B cell (primary cell): ENCODE measurements at regions not wholly inside any gene's neighbourhood (a gene's known extent, or its start where the extent isn't known, plus 50 kb on each side); places are given as distances from the start of the nearest gene placed in this dataset.
A peak's percentile ranks its signal among the peaks of the same experiment; 100 is the strongest.

ENCODE experiments used
- ATAC-seq: fragments of 200-7000 bp; cut with Tn5 transposase; one replicate; pipeline ENCODE4 v1.10.0; 2021; ENCODE audit warnings: low read depth, mild to moderate bottlenecking, moderate number of reproducible peaks, moderate library complexity
- CTCF ChIA-PET: fragments of 350-600 bp; sonication (Branson Sonifier 250); formaldehyde crosslinking; loops from one replicate; lab custom pipeline; 2021; ENCODE audit warnings: antibody characterized with exemption, inconsistent platforms; lab: Charles Lee
- POLR2A ChIA-PET: fragments of 350-600 bp; sonication (Branson Sonifier 250); formaldehyde crosslinking; loops from one replicate; lab custom pipeline; 2021; ENCODE audit warnings: antibody characterized with exemption; lab: Charles Lee
- DNase-seq: peaks from one replicate; pipeline ENCODE4 v3.0.0; 2013
- H2AFZ ChIP-seq: 2 replicates; pipeline ENCODE4 v1.6.1; 2012; ENCODE audit warnings: mild to moderate bottlenecking, low read depth, low read length; ENCODE audit not compliant: insufficient read depth, poor library complexity, severe bottlenecking
- H3K27ac ChIP-seq, 2 donors: 1 replicate in 1 of 2; 2 replicates in 1 of 2; pipeline ENCODE4 v1.5.1; 2012 to 2013; ENCODE audit warnings: low read length in 2 of 2, mild to moderate bottlenecking in 2 of 2, moderate library complexity in 1 of 2
- H3K27me3 ChIP-seq, 4 experiments: fragments of 200-600 bp in 1 of 4; sonication (generic) in 1 of 4; replicated peaks in 1 of 4; 1 replicate in 2 of 4; 2 replicates in 2 of 4; pipeline versions ENCODE4 v1.6.1 to v1.7.0; 2013 to 2016; ENCODE audit warnings: low read length in 3 of 4, mild to moderate bottlenecking in 2 of 4, mixed read lengths in 1 of 4, moderate library complexity in 1 of 4; ENCODE audit not compliant: insufficient read depth in 4 of 4, control insufficient read depth in 3 of 4; ENCODE audit errors: control extremely low read depth in 1 of 4
- H3K36me3 ChIP-seq, 2 experiments: replicated peaks in 1 of 2; 1 replicate in 1 of 2; 2 replicates in 1 of 2; pipeline versions ENCODE4 v1.6.1 to v1.7.1; 2013; ENCODE audit warnings: low read length in 1 of 2; ENCODE audit not compliant: insufficient read depth in 2 of 2, control insufficient read depth in 1 of 2; ENCODE audit errors: control extremely low read depth in 1 of 2, extremely low read depth in 1 of 2
- H3K4me1 ChIP-seq, 2 donors: fragments of 200-600 bp in 1 of 2; sonication (generic) in 1 of 2; 1 replicate in 1 of 2; 2 replicates in 1 of 2; pipeline versions ENCODE4 v1.5.1 to v1.6.1; 2013 to 2017; ENCODE audit warnings: low read length in 2 of 2; ENCODE audit not compliant: control insufficient read depth in 2 of 2, insufficient read depth in 2 of 2
- H3K4me2 ChIP-seq: replicated peaks from 2 replicates; pipeline ENCODE3; 2012; ENCODE audit warnings: mild to moderate bottlenecking, low read depth, low read length; ENCODE audit not compliant: poor library complexity, severe bottlenecking
- H3K4me3 ChIP-seq, 5 experiments: fragments of 200-600 bp in 1 of 5; sonication (generic) in 1 of 5; 1 replicate in 3 of 5; 2 replicates in 2 of 5; pipeline versions ENCODE4 v1.5.1 to v1.7.0; 2011 to 2016; ENCODE audit warnings: low read length in 4 of 5, mild to moderate bottlenecking in 4 of 5, low read depth in 2 of 5, control low read depth in 1 of 5, moderate library complexity in 1 of 5; ENCODE audit not compliant: insufficient read depth in 1 of 5; ENCODE audit errors: control extremely low read depth in 1 of 5, extremely low read depth in 1 of 5
- H3K79me2 ChIP-seq: fragments of 200-600 bp; sonication (generic); one replicate; pipeline ENCODE4 v1.6.0; 2016; ENCODE audit warnings: low read length; ENCODE audit not compliant: control insufficient read depth, insufficient read depth
- H3K9ac ChIP-seq: fragments of 200-600 bp; sonication (generic); 2 replicates; pipeline ENCODE4 v1.6.1; 2017; ENCODE audit warnings: mild to moderate bottlenecking, low read length, moderate library complexity
- H3K9me3 ChIP-seq, 3 donors: one replicate each; pipeline versions ENCODE4 v1.6.1 to v1.7.1; 2013; ENCODE audit warnings: low read length in 2 of 3; ENCODE audit not compliant: control insufficient read depth in 2 of 3, insufficient read depth in 1 of 3; ENCODE audit errors: control extremely low read depth in 1 of 3
- H4K20me1 ChIP-seq: 2 replicates; pipeline ENCODE4 v1.6.0; 2012; ENCODE audit warnings: mild to moderate bottlenecking, low read length; ENCODE audit not compliant: insufficient read depth, control insufficient read depth, poor library complexity, severe bottlenecking
- H3K27ac Mint-ChIP-seq: one replicate; pipeline ENCODE4 v1.8.0; 2021; ENCODE audit warnings: mixed read lengths
- H3K27me3 Mint-ChIP-seq: one replicate; pipeline ENCODE4 v1.8.0; 2021; ENCODE audit warnings: mixed read lengths
- H3K4me1 Mint-ChIP-seq: one replicate; pipeline ENCODE4 v1.8.0; 2021; ENCODE audit warnings: mixed read lengths
- H3K4me3 Mint-ChIP-seq: one replicate; pipeline ENCODE4 v1.8.0; 2021; ENCODE audit warnings: mixed read lengths
- H3K9me3 Mint-ChIP-seq: one replicate; pipeline ENCODE4 v1.8.0; 2022; ENCODE audit warnings: mixed read lengths; ENCODE audit not compliant: insufficient read depth
- CTCF ChIP-seq: fragments of 200-600 bp; IDR thresholded peaks from one replicate; pipeline ENCODE4 v1.8.0; 2022; ENCODE audit warnings: antibody characterized with exemption, mild to moderate bottlenecking
- EZH2 ChIP-seq: IDR thresholded peaks from 2 replicates; pipeline ENCODE4 v1.6.1; 2012; ENCODE audit warnings: borderline replicate concordance, low read depth, mild to moderate bottlenecking, moderate library complexity, low read length; ENCODE audit not compliant: insufficient read depth, poor library complexity, severe bottlenecking
- WGBS: methylation state at CpG from one replicate; pipeline ENCODE4 v1.1.5; 2013; ENCODE audit warnings: missing lambda C conversion rate; ENCODE audit not compliant: insufficient coverage; 5-methylcytosine and 5-hydroxymethylcytosine counted together
- intact Hi-C: fragments of 100-400 bp; cut with micrococcal nuclease; formaldehyde crosslinking; loops from one replicate; pipeline ENCODE4 v1.10.0; 2022

DNA sequence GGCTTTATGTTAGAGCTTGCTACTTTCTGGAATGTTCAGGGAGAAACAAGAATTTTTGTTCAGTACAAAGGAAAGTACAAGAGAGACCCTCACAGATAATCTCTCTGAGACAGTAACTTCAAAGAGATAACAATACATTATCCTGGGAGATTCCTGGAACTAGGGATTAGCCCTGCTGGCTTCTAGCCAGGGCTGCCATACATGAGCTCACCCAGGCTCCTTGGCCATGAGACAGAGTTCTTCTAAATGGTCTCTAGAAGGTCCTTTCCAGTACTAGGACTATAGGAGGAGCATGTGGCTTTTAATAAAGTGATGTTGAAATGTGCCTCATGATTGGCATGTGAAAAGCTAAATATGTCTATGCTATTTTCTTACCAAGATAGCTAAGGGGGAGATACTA, 342.5 kb downstream of the EMP1 start:
- TF ChIP-seq CTCF, result no peak
- no peak for TF ChIP-seq EZH2
- Histone ChIP-seq H3K4me1 (peaks cover 54 to 61% of the 10 kb centered on the region in 2 donors), H3K9ac (no peak overlapping the region), H3K9me3 (no peaks in the 10 kb centered on the region), H3K27ac (no peak overlapping the region), H3K4me2 (no peak overlapping the region), H3K27me3 (no peaks in the 10 kb centered on the region), H4K20me1 (no peaks in the 10 kb centered on the region), H3K79me2 (no peaks in the 10 kb centered on the region), H3K4me3 (no peak overlapping the region), H3K36me3 (no peaks in the 10 kb centered on the region), H2AFZ (no peak overlapping the region)
- POLR2A ChIA-PET, result no interaction called here
- Mint-ChIP-seq H3K27ac (no peak overlapping the region), H3K27me3 (no peaks in the 10 kb centered on the region), H3K4me1 (peaks cover 42% of the 10 kb centered on the region), H3K9me3 (no peaks in the 10 kb centered on the region), H3K4me3 (no peak overlapping the region)
- intact Hi-C loops, result loop anchor here (5.0 kb wide), 2 partner anchors 537 to 618 kb away; partner anchors contain the start of gene HEBP1
- ATAC-seq (no peak), DNase-seq (no peak)
- CTCF ChIA-PET, result no interaction called here

DNA sequence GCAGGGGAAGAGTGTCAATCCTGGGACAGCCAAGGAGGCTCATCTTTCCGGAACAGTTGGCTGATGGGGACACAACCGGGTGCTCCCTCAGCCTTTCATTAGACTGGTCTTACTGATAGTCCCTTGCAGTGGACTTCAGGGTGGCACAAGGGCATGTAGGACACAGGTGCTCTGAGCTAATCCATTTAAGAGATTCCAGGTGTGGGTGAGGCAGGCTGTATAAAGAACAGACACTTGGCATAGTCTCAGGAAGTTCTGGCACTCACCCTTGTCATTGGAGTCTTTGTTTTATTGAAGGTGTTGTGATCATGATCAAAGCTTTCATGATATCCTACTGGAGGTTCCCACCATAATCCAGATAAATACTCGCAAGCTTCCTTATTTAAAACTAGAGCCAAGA, 341.6 kb downstream of the EMP1 start:
- H3K36me3 ChIP-seq, result no peaks in the 10 kb centered on the region
- POLR2A ChIA-PET, result no interaction called here
- CTCF ChIA-PET, result no interaction called here
- no peak overlapping the region for H3K9ac ChIP-seq
- no peaks in the 10 kb centered on the region for H4K20me1 ChIP-seq
- no peak for ATAC-seq
- H3K4me3 ChIP-seq, result no peak overlapping the region
- no peaks in the 10 kb centered on the region for H3K9me3 ChIP-seq
- peaks cover 54 to 61% of the 10 kb centered on the region in 2 donors for H3K4me1 ChIP-seq
- no peak overlapping the region for H2AFZ ChIP-seq
- WGBS, result 87% methylated on average over 3 of the region's 3 CpGs
- Mint-ChIP-seq H3K27me3 (no peaks in the 10 kb centered on the region), H3K9me3 (no peaks in the 10 kb centered on the region), H3K4me1 (peaks cover 45% of the 10 kb centered on the region), H3K27ac (peak overlapping the region; percentile 86), H3K4me3 (no peak overlapping the region)
- H3K27ac ChIP-seq, result peak overlapping the region; percentile 32 to 87
- no peaks in the 10 kb centered on the region for H3K27me3 ChIP-seq
- intact Hi-C loops, result loop anchor here (5.0 kb wide), 2 partner anchors 536 to 619 kb away; partner anchors contain the start of gene HEBP1
- no peak for DNase-seq
- no peaks in the 10 kb centered on the region for H3K79me2 ChIP-seq
- TF ChIP-seq EZH2, result no peak
- TF ChIP-seq CTCF, result no peak
- H3K4me2 ChIP-seq, result no peak overlapping the region
